CD4-positive, alpha-beta T cell treated with Interleukin-2 at 100 ng/mL for 4 hours (primary cell): ENCODE measurements at regions not wholly inside any gene's neighbourhood (a gene's known extent, or its start where the extent isn't known, plus 50 kb on each side); places are given as distances from the start of the nearest gene placed in this dataset.
"Not testable (repeated sequence)": the region's sequence is repeated elsewhere in the genome, so short reads cannot be mapped to it uniquely, and the experiment has no call there.

Source experiments
- DNase-seq: peaks from one replicate; pipeline ENCODE4 v3.0.0-alpha.2; 2020; ENCODE audit warnings: low spot score

DNA sequence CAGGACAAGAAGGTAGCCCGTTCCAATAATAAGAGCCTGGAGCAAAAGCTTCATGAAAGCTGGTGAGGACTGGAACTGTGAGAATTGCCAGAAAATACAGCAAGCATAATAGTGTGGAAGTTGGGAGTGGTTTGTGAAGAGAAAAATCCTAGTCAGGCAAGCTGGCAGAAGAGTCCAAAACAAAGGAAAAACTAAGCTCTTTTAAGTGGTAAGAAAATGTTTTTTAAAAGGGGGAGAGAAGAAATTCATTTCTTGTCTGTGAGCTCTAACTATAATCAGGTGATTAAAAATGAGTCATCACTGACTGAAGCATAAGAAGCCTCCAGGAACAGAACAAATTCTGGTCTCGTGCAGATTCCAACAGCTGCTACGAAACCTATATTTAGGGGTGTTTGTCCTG lies 102.6 kb downstream of the CAAP1 start:
- DNase-seq, result no peak

- no peak for DNase-seq
Observed at GRCh38 chr9:26786564-26786963, 106.0 kb downstream of the CAAP1 start.

DNA sequence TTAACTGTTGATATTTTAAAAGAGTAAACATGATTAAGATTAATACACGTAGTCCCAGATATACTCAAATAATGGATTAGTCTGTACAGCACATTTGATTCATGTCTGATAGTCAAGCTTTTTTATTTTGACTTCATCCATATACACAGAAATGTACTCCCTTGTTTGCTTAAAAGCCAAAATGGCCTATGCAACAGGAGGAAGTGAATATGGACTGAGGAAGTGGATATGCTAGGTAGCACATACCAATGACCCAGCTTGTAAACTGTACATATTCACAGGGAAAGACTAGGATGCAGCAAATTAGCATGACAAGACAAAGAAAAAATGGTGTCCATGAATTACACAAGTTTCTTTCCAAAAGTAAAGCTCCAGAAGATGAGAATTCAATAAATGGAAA lies 109.7 kb downstream of the CAAP1 start:
- DNase-seq, result no peak

DNA sequence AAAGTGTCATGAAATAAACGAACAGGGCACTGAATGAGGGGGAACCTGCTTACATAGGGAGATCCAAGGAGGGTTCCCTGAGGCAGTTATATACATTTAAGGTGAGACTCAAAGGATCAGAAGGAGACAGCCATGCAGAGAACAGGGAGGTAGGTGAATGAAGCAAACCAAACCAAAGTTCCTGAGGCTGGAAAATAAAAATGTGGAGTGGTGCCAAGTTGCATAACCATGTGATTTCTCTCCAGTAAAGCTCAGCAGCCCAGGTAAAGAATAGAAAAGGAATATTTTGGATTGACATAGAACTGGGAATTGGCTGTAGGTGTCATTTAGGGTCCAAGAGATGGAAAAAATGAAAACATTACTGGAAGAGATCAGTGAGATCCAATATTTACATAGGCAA lies 110.7 kb downstream of the CAAP1 start:
- DNase-seq, result no peak

GRCh38 chr9:26780307-26780706 lies 112.3 kb downstream of the CAAP1 start:
- DNase-seq, result not testable (repeated sequence)

- no peak for DNase-seq
Observed at GRCh38 chr9:26779062-26779461, 113.5 kb downstream of the CAAP1 start.

DNA sequence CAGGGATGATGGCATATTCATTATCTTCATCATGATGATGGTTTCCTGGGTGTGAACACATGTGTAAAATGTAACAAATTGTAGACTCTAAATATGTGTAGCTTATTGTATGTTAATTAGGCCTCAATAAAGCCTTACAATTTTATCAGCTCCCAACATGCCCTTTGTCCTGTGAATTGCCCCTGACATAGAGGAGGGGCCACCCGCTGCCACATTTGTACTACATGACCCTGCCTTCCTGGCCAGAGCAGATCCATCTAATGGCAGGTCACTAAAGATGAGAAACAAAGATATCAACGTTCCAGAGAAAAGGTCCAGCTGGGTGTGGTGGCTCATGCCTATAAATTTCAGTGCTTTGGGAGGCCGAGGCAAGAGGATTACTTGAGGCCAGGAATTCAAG lies 117.2 kb downstream of the CAAP1 start:
- no peak for DNase-seq

- no peak for DNase-seq
Observed at GRCh38 chr9:26773056-26773455, 119.5 kb downstream of the CAAP1 start.

DNA sequence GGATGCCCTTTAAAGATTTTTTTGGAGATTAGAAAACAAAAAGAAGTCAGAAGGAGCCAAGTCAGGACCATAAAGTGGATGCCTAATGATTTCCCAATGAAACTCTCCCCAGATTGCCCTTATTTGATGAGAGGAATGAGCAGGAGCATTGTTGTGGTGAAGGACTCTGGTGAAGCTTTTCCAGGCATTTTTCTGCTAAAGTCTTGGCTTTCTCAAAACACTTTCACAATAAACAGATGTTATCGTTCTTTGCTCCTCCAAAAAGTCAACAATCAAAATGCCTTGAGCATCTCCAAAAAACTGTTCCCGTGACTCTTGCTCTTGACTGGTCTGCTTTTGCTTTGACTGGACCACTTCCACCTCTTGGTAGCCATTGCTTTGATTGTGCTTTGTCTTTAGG lies 121.8 kb downstream of the CAAP1 start:
- no peak for DNase-seq

DNA sequence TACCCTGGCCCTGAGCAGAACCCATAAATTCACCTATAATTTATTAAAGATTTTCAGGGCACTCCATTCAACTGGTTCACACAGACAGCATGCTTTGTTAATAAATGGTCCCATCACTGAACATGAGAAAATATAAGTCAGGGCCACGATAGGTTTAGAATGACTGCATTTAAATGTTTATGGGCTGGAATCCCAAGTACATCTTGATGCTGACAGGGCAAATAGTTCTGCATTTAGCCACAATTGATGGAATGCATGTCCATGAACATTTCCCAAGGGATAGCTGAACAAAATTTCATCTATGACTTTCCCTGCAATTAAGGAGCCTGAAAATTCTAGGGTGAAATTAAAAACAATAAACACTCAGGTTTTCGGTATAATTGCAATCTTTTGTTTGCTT lies 124.5 kb downstream of the CAAP1 start:
- DNase-seq, result no peak

DNA sequence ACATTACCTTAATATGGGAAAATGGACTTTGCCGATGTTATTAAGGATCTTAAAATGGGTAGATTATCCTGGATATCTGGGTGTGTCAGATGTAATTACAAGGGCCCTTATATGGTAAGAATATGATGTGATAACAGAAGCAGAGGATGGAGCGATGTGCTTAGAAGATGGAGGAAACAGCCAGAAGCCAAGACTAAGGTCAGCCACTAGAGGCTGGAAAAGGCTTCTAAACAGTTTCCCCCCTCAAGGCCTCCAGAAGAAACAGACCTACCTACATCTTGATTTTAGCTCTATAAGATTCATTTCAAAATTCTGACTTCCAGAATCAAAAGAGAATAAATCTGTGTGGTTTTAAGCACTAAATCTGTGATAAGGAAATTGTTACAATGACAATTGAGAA lies 131.9 kb downstream of the CAAP1 start:
- DNase-seq, result no peak

DNA sequence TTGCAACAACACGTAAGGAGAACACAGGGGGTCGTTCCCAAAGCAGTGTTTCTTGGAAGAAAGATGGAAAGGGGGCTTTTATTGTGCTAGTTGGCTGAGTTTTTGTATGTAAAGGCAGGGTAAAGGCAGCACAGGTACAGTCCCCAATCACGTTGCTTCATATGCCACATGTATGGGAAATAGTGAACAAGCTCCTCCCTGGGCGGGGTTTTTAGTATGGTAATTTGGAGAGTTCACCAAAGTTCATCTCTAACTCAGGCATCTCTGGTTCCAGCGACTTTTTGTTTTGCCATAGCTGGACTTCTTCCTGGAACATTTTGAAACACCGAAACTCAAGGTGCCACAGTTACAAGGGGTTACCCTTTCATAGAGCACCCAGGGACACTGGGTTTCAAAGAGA lies 133.9 kb downstream of the CAAP1 start:
- no peak for DNase-seq

GRCh38 chr9:26756881-26757280 lies 135.7 kb downstream of the CAAP1 start:
- DNase-seq, result no peak

GRCh38 chr9:26755476-26755875 lies 137.1 kb downstream of the CAAP1 start:
- DNase-seq, result no peak

GRCh38 chr9:26754509-26755164 lies 138.0 kb downstream of the CAAP1 start:
- DNase-seq, result no peak

DNA sequence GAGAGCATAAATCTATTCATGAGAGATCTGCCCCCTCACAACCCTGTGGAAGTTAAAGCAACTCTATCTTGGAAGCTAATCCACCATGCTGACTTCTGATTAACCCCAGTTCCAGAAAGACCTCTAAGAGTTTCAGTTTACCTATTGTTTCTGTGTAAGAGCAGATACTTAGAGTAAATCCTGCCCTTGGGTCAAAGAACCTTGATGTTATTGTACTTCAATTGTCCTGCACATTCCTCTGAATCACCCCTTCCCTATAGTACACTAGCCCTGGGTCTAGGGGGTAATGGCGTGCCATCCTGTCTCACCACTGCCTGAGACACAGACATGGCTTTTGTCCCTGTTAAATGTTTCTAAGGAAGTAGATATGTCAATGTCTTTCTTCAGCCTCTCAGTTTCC lies 138.6 kb downstream of the CAAP1 start:
- no peak for DNase-seq

- no peak for DNase-seq
Observed at GRCh38 chr9:26750162-26750561, 142.4 kb downstream of the CAAP1 start.

DNA sequence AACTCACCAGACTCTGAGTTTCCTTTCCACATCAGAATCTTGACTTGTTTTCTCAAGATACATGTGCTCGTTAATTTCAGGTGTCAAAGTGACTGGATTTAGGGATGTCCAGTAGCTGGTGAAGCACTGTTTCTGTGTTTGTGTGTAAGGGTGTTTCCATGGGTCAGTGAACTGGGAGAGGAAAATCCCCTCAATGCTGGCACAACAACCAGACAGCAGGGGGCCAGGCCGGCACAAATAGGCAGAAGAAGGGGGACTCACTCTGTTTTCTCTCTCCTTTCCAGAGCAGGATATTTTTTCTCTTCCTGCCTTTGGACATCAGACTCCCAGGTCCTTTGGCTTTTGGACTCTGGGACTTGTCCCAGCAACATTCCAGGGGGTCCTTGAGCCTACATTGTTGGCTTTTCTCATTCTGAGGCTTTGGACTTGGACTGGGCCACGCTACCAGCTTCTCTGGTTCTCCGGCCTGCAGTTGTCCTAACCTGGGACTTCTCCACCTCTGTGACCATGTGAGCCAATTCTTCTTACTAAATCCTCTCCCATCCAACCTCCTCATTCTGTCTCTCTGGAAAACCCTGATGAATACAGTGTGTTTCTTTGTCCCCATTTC lies 144.0 kb downstream of the CAAP1 start:
- DNase-seq, result no peak

- DNase-seq, result no peak
Observed at GRCh38 chr9:26747611-26748010, 145.0 kb downstream of the CAAP1 start.

- DNase-seq, result no peak
Observed at GRCh38 chr9:26746357-26747072, 146.1 kb downstream of the CAAP1 start.

- DNase-seq, result no peak
Observed at GRCh38 chr9:26745111-26745510, 147.5 kb downstream of the CAAP1 start.

DNA sequence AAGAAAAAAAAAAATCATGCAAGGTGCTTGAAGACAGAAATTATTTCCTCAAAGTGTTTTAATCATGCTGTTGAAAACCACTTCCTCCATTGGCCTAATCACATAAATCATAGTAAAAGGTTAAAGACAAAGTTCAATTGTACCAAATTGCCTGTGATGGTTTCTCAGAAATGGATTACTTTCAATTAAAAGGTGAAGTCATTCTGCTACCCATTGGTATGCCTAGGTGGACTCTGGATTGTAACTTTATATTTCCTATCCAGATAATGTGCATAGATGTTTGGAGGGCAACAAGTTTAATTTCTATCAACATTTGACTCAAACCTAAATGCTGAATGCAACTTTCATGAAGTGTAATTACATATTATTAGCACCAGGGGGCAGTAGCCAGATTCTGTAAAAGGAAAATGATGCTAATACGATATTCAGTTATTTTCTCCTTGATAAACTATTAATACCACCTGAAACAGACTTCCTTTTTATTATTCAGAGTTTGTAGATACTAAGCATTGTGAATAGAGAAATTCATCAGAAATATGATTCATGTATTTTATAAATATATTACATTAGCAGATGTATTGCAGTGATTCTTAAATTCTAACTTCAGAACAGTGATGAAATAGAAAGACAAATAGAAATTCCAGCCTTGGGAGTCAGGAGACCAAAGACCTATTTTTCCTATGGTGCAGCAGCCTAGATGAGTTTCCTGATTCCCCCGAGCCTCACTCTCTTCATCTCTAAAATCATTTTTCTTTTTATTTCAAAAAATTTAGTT lies 148.2 kb downstream of the CAAP1 start:
- DNase-seq, result peak; percentile 23
